Fibroblast of the conjunctiva (primary cell): ENCODE measurements at regions not wholly inside any gene's neighbourhood (a gene's known extent, or its start where the extent isn't known, plus 50 kb on each side); places are given as distances from the start of the nearest gene placed in this dataset.

ENCODE experiments used
- DNase-seq: peaks from one replicate; pipeline ENCODE4 v3.0.0-alpha.2; 2010; ENCODE audit warnings: low read depth

DNA sequence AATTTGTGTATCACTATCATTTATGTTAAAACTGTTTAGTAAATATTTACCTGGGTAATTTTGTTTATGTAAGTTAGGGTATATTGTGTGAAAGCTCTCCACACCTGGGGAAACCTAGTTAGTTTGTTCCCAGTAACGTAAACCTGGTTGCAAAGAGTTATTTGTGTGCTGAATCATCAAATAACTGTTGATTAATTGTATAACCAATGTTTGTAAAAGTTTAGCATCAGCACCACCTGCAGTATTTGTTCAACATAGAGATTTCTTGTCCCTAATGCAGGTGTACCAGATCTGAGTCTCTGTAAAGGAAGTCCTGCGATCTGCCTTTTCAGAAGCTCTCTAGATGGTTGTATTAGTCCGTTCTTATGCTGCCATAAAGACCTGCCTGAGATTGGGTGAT is 440.4 kb downstream of the COL12A1 start:
- no peak for DNase-seq

DNA sequence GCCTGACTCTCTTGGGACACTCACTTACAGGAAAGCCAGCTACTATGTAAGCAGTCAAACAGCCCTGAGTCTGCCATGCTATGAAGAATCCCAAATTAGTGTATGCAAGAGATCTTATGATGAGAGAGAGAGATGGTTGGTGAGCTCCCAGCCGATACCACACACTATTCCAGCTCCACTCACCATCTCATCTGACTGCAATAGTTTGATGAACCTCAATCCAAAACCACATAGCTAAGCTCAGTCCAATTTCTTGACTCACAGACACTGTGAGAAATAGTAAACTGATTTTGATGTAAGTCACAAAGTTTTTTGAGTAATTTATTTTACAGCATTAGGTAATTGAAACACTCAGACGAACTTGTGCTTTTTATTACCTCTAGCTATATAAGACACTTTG is 441.4 kb downstream of the COL12A1 start:
- no peak for DNase-seq

DNA sequence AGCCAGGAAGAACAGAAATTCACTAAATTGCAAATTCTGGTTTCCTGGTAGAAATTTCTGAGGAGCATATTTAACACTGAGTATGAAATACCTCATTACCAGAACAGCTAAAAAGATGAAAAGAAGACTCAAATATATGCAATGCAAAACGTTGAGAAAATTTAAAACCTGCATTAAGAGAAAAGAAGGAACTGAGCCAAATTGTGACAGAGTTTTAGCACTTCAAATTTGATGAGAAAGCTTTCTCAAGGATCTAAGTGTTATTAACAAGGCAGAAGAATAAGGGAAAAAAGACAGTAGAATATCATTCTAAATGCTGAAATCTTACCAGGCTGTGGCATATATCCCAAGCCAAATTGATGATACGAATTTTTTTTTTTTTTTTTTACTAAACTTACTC is 443.0 kb downstream of the COL12A1 start:
- no peak for DNase-seq

DNA sequence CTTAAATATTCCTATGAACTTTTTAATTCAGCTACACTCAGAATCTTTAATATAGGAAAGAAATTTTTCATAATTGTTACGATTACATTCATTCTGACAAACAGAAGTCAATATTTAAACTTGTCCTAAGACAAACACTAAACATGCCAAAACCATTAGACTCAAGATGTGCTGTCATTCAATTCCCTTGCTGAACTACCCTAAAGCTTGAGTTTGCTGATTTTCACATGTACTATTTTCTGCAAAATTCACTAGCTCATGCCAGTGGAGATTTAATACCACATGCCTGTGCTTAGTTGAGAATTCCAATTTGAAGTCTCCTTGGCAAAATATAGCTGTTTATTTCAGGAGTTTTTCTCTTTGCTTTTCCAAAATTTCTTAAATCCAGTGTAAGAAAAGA is 448.0 kb downstream of the COL12A1 start:
- no peak for DNase-seq

DNA sequence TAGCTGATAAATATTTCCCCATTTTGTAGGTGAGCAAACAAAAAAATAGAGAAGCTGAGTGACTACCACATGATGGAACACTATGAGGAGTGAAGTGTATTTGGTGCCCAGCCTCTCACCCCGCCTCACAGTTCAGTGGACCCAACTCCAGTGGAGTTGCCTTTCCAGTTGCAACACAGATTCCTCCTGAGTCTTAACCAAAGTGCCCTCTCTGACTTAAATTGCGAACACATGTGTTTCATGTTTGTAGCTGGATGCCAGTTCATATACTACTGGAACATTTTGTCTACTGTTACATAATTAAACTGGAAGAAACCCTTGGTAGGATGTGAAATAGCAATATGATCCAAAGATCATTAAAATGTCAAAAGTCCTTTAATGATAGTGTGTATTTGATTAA is 448.9 kb downstream of the COL12A1 start:
- DNase-seq, result peak; percentile 23

DNA sequence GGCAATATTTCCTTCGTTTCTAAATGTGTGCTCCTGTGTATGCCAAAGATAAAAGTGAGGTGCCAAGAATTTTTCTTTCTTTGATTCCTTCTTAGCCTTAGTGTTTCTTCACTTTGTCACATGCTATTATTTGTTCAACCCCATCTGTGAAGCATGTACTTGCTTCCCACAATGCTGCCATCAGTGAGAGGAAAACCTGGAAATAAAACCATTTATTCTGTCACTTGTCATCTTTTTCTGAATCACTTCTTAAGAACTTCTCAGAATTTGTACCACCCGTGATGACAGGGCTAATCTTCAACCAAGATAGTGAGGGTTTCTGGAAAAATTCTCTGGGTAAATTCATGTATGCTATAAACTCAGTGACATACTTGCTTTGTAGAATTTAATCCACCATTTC is 450.1 kb downstream of the COL12A1 start:
- no peak for DNase-seq

DNA sequence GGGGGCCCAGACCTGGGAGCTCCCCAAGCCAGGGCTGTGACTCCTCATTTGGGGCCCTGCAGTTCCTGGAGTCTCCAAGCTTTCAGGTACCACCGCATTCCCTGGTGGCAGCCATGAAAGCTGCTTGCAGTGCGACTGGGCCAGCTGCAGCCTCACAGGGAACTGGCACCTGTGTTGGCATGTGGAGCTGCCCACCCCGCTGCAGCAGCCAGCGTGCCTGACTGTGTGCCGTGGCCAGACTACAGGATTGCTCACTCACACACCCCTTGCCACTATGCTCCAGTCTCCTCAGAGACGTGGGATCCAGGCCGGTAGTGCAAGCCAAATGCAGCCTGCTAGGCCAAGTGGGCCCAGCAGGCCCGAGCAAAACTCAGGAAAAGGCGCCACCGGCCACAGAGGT is 450.7 kb downstream of the COL12A1 start:
- no peak for DNase-seq

DNA sequence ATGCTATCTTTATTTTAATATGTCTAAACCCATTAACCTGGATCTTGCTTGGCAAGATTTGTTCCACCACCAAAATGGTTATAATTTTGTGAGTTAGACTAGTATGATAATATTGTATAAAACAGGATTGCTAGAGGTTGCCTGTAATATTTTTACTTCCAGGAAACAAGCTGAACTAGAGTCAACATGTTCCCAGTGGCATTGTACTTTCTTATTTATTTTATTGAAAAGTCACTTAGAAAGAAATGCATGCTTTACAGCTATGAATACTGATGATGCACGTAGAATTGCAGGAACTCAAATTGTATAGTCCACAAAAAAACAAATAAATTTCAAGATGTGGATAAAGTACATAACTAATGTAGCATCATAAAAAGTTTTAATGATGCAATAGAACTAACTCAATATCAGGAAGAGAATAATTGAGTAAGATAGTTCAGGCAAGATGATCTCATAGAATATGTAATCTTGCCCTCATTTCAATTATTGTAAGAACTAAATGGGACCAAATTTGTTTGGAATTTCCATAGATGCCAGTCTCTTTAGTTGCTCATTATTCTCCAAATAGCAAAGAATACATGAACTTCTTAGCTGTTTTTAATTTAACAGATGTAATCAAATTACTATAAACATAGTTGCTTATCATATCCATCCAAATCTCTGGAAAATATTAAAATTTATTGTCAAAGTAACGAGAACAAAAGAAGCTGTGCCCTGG is 451.8 kb downstream of the COL12A1 start:
- no peak for DNase-seq

DNA sequence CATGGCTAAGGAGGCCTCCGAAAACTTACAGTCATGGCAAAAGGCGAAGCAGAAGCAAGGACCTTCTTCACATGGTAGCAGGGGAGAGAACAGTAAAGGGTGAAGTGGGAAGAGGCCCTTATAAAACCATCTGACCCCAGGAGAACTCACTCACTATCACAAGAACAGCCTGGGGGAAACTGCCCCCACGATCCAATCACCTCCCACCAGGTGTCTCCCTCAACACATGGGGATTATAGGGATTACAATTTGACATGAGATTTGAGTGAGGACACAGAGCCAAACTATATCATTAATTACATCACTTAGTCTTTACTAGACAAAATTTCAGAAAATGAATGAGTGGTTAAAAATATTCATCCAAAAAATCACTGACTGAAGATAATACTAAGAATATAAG is 453.6 kb downstream of the COL12A1 start:
- no peak for DNase-seq

DNA sequence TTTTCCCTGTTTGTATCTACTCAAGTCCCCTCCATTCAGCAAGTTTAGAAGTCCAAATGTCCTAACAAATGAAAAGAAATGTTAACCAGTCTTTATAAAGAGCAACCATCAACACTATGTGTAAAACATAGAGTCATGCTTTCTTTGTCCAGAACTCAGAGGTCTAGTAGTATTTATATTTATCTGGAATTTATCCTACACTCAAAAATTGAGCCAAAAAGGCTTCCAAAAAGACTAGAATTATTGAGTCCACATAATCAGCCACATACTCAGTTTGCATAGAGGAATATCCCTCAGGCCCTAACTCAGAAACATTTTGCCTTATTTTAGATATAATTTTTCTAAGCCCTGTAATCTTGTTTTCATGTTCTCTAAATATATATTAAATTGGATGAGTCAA is 455.0 kb downstream of the COL12A1 start:
- no peak for DNase-seq

DNA sequence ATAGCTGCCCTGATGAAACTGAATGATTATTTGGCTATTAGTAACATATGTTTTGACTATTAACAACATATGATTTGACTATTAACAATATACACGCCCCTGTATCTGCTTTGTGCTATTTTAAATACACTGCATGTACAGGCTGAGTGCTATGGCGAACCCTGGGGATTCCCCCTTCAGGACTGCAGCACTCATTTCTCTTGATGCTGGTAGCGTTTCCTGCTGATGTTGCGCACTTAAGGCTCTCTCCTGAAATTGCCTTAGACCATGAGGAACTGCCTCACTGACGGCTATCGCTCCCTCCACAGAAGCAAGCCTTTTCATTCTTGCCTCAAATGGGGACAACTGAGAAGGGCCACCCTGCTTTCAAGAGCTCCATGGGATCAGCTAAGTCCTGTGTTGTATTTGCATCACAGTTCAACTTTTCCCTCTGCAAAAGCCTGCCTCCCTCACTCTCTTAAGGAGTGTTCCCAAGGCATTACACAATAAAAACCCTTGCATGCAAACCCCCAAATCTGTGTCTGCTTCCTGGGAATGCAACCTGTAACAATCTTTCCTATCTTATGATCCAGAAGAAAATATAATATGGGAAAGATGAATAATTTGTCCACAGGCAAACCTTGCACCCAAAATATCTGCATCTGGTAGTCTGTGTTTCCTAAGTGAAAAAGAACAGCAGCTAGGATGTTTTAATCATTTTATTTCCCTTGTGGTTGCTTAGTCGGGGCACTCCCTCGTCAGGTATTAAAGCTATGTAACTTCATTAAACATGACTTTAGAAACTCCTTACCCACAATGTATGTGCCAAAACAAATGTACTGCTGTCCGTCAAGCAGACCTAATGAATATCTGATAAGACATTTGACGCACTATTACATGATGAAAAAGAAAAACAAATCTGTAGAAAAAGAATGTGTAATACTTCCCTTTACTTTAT is 456.4 kb downstream of the COL12A1 start:
- no peak for DNase-seq

DNA sequence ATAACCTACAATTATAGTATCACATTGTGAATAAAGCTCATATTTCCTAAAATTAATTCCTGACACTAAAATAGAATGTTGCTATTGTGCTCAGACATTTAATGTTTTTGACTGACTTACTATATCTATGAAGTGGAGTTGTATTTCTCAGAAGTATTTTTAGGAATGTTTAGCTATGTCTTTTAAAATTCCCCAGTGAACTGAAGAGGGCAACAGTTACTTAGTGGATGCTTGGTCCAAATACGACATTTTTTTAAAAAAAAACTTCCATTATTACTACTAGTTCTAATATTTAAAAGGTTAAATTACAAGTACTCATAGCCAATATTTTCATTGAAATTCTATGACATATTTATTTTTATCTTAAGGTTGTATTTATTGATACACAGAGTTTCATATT is 460.2 kb downstream of the COL12A1 start:
- no peak for DNase-seq

DNA sequence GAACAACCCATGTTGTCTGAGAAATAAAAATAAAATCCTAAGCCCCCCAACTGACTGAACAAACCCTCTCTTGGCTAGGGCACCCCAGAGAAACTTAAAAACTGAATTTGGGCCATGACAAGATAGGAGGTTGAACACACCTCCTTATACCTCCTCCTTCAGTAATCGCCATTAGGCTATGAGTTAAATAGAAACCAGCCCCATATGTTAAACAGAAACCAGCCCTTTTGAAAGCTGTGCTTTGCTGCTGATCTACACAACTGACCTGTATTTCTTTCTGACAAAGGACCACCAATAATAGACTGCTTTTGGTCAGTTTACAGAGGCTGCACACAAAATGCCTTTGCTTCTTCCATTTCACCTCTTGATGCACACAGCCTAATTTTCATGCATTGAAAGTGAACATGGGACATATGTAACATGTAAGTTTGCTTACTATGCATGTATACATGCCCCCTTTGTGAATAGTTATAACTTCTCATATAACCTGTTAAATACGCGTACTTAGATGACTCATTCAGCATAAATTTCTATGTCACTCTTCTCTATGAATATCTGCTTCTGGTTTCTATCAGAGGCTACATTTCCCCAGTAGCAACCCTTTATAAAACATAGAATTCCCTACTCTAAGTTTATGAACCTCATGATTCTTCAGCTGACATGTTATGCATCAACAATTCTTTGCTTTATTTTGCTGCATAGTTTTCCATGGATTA is 462.9 kb downstream of the COL12A1 start:
- DNase-seq, result no peak

DNA sequence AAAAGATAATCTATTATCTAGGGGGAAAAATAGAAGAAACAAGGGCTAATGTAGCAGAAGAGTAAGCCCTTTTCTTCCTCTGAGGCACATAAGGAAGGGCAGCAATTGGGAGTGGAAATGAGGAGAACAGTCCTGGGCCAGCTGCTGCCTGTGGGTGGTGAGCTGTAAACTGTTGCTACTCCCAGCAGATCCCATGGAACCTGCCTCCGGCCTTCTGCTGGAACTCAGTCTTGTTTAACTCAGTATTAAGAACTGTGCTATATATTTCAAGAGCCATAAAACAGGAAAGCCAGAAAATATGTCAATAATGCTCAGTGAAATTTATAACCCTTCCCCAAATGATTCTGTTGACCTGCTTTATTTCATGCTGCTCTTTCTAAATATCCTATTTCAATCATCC is 464.2 kb downstream of the COL12A1 start:
- no peak for DNase-seq

DNA sequence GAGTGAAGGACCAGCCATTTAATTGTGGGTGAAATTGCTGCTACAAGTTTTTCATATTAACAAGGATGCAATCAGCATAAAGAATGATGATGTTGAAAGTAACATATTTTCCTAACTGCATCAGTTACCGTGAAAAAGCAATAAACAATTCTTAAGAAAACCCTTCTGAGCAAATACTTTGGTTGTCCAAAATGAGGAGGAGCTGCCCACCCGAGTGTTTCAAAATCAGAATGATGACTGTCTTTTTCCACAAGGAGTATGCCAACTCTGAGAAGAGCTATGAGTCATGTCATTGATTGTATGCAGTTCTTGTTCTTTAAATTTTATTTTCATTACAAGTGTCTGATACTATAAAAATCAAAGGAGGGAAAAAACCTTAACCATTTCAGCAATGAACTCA is 470.5 kb downstream of the COL12A1 start:
- DNase-seq, result peak; percentile 95

DNA sequence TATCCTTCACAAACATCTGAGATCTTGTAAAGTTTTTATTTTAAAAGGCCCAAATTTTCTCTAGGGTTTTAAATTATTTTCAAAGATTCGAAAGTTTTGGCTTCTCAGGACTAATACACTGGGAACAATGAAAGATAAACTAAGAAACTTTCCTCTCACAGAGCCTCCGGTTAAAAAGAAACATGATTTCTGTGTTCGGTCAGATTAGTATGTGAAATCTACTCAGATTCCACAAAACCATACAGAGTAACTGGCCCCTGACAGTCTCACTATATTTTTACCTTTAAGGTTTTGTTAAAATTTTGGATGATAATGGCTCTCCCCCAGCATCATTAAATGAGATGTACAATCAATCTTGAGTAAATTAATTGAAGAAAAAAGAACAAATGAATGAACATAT is 471.0 kb downstream of the COL12A1 start:
- no peak for DNase-seq

DNA sequence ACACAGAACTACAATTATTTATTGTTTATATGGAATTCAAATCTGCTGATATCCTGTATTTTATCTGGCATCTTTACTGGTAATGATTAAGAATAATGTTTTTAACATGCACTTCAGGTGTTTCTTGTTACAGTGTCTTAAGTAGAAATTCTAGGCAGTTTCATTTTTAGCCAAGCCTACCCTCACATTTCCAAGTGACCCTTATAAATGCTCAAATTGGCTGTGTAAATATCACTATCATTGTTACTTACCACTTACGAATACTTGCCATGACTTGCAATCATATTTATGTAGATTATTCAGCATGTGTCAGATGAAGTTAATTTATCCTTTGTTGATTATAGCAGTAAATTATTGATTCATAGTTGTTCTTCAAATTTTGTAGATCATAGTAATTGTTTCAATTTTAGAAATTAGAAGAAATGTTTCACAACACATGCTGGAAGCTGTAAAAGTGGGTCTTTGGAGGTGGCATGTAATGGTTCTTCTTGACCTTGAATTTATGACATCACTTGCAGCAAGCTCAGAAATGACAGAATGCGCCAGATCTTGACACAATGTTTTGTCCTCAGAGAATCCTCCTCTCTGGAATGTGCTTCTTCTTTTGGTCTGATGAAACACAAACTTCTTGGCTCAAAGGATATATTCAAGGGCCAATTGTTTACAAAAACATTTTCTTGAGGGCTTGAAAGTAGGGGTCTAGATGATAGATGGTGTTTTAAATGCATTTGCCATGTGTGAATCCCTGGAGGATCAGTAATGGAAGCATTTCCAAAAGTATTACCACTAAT is 471.8 kb downstream of the COL12A1 start:
- peak; percentile 55 for DNase-seq

DNA sequence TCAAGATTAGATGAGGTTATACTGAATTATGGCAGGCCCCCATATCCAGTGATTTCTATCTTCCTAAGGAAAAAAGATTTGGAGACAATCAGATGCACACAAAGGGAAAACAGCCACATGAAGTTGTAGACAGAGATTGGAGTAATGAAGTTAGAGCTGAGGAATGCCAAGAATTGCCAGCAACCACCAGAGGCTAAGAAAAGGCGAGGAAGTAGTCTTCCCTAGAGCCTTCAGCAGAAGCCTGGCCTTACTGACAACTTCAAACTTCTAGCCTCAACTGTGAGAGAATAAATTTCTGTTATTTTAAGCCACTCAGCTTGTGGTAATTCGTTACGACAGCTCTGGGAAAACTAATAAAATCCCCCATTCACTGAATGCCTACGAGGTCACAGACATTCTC is 473.9 kb downstream of the COL12A1 start:
- peak; percentile 22 for DNase-seq

DNA sequence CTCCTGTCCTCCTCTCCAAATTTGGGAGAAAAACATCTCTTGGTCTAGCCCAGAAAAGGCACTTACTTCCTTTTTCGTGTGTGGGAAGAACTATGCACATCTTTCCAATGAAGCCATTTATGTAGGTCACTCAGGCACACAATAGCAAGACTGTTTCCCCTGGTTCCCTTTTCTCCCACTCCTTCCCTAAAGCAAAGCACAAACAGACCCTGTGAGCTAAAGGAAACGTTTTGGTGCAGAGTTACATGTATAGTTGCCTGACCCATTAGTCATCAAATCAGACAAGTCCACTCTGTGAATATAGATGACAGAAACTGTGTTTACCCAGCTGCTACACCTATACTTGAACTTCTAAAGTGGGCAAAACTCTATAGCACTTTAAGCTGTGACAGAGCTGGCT is 474.6 kb downstream of the COL12A1 start:
- DNase-seq, result no peak

DNA sequence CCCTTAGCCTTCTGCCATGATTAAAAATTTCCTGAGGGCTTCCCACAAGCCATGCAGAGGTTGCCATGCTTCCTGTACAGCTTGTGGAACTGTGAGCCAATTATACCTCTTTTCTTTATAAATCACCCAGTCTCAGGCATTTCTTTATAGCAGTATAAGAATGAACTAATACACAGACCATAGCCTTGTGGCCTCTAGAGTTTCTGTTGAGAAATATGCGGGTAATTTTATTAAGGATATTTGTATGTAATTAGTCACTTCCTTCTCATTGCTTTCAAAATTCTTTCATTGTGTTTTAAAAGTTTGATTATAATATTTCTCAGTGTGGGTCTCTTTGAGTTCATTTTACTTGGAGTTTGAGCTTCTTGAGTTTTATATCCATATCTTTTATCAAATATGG is 484.9 kb downstream of the COL12A1 start:
- no peak for DNase-seq

DNA sequence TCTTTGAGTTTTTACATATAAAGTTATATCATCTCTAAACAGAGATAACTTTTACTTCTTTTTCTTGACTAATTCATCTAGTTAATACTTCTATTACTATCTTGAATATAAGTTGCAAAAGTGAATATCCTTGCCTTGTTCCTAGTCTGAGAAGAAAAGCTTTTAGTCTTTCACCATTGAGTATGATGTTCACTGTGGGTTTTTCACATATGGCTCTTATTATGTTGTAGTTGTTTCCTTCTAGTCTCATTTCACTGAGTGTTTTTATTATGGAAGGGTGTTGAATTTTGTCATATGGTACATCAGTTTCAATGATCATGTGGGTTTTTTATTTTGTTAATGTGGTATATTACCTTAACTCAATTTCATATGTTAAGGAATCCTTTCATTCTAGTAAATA is 488.3 kb downstream of the COL12A1 start:
- no peak for DNase-seq
